Neural progenitor cell (in vitro differentiated cells): ENCODE measurements at regions not wholly inside any gene's neighbourhood (a gene's known extent, or its start where the extent isn't known, plus 50 kb on each side); places are given as distances from the start of the nearest gene placed in this dataset.

Experiments
- EZH2phosphoT487 ChIP-seq: fragments of 200-600 bp; sonication (generic); IDR thresholded peaks from 2 replicates; pipeline ENCODE4 v1.6.1; 2017; ENCODE audit warnings: antibody characterized with exemption
- TF ChIP-seq, protein P1 (sequence below): fragments of 200-600 bp; sonication (generic); IDR thresholded peaks from 2 replicates; pipeline ENCODE4 v1.5.1; 2017; ENCODE audit warnings: antibody characterized with exemption, mild to moderate bottlenecking

- TF ChIP-seq, protein P1, sequence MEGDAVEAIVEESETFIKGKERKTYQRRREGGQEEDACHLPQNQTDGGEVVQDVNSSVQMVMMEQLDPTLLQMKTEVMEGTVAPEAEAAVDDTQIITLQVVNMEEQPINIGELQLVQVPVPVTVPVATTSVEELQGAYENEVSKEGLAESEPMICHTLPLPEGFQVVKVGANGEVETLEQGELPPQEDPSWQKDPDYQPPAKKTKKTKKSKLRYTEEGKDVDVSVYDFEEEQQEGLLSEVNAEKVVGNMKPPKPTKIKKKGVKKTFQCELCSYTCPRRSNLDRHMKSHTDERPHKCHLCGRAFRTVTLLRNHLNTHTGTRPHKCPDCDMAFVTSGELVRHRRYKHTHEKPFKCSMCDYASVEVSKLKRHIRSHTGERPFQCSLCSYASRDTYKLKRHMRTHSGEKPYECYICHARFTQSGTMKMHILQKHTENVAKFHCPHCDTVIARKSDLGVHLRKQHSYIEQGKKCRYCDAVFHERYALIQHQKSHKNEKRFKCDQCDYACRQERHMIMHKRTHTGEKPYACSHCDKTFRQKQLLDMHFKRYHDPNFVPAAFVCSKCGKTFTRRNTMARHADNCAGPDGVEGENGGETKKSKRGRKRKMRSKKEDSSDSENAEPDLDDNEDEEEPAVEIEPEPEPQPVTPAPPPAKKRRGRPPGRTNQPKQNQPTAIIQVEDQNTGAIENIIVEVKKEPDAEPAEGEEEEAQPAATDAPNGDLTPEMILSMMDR = no peak
- TF ChIP-seq EZH2phosphoT487 = no peak
These were observed 208.4 kb upstream of the TCERG1L start for GRCh38 chr10:131519723-131520605.
